ENCODE measurements at regions not wholly inside any gene's neighbourhood (a gene's known extent, or its start where the extent isn't known, plus 50 kb on each side); places are given as distances from the start of the nearest gene placed in this dataset.
"Not testable (repeated sequence)": the region's sequence is repeated elsewhere in the genome, so short reads cannot be mapped to it uniquely, and the experiment has no call there.

DNA sequence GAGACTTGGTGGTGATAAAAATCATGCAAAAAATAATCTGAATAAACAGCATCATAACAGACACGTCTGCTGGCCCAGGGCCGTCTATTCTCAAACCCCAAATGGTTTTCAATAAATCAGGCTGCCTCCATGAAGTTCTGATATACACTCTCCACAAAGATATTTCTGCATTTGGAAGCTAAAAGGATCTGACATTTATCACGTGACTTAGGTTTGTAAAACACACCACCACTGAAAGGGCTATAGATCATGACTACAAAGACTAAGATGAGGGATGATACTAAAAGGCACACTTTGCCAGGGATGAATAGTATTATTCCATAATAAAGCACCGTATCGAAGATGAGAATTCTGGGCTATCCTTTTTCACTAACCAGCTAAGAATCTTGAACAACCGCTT is 67.6 kb upstream of the ADAMTS18 start:
- no peak overlapping the region for H3K4me3 ChIP-seq (ENCODE audit: low read length)
- DNase-seq (ENCODE audit: low read depth), result no peak
- TF ChIP-seq CTCF (IDR thresholded peaks at IDR 0.05; ENCODE audit: insufficient read depth, low read depth, low read length, missing control alignments), result no peak

- H3K4me3 ChIP-seq (ENCODE audit: low read length); DNase-seq (ENCODE audit: low read depth): not testable (repeated sequence)
Measured at GRCh38 chr16:77506492-77506891, 71.7 kb upstream of the ADAMTS18 start.

DNA sequence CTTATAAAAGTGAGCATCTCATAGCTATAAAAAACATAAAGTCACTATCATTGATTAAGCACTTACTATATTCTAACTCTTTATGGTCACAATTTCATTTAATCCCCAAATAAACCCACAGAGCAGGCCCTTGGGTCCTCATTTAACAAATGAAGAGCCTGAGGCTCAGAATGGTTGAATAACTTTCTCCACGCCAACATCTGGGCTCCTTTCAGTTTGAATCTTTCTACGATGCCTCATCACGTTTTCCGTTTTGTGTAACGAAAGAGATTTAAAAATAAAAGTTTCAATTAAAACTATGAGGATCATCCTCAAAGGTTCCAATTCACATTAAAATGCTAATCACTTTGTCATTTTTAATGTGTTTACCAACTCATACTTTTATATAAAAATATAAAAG is 74.2 kb upstream of the ADAMTS18 start:
- no peak overlapping the region for H3K4me3 ChIP-seq (ENCODE audit: low read length)
- no peak for DNase-seq (ENCODE audit: low read depth)
- no peak for TF ChIP-seq CTCF (IDR thresholded peaks at IDR 0.05; ENCODE audit: insufficient read depth, low read depth, low read length, missing control alignments)

GRCh38 chr16:77509796-77510195 is 75.0 kb upstream of the ADAMTS18 start:
- no peak for DNase-seq (ENCODE audit: low read depth)
- H3K4me3 ChIP-seq (ENCODE audit: low read length), result no peak overlapping the region
- TF ChIP-seq CTCF (IDR thresholded peaks at IDR 0.05; ENCODE audit: insufficient read depth, low read depth, low read length, missing control alignments), result no peak

DNA sequence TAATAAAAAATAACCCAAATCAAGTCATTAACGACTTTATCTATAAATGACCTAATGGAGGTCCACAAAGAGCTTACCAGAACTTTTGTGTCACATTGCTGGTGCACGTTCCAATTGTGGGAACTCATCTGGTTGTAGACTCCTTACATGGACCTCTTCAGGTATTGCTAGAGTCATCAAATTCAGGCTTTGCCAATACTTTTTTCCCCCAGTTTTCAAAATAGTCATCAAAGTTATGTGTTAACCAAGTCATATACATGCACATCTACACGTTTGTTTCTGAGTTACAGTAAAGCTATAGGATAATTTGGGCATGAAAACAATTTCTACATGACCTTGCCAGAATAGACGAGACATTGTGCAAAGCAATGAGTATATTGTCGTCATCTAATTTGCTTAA is 76.2 kb upstream of the ADAMTS18 start:
- H3K4me3 ChIP-seq (ENCODE audit: low read length), result no peak overlapping the region
- no peak for TF ChIP-seq CTCF (IDR thresholded peaks at IDR 0.05; ENCODE audit: insufficient read depth, low read depth, low read length, missing control alignments)
- DNase-seq (ENCODE audit: low read depth), result no peak

GRCh38 chr16:77514500-77515220 is 79.8 kb upstream of the ADAMTS18 start:
- H3K4me3 ChIP-seq (ENCODE audit: low read length), result no peak overlapping the region
- no peak for DNase-seq (ENCODE audit: low read depth)
- no peak for TF ChIP-seq CTCF (IDR thresholded peaks at IDR 0.05; ENCODE audit: insufficient read depth, low read depth, low read length, missing control alignments)

GRCh38 chr16:77525226-77525625 is 90.4 kb upstream of the ADAMTS18 start:
- DNase-seq (ENCODE audit: low read depth); H3K4me3 ChIP-seq (ENCODE audit: low read length): not testable (repeated sequence)

DNA sequence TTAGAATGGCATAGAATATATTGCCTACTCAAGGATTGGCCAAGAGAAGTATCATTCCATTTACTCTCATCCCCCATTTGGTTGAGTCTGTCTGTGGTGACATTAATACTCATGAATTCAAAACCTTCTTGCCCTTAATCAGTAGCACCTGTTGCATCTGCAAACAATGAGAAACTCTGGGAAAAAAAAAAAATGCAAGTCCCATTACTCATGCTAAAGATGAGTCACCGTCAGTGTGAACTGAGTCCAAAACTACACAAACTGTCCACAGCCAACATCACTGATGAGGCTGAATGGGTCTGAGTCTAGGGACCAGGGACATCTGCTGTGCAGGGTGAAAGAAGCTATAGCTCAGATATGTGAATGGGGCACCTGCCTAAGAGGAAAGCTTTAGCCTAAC is 96.9 kb upstream of the ADAMTS18 start:
- peak; percentile 10 for DNase-seq (ENCODE audit: low read depth)
- no peak overlapping the region for H3K4me3 ChIP-seq (ENCODE audit: low read length)
- no peak for TF ChIP-seq CTCF (IDR thresholded peaks at IDR 0.05; ENCODE audit: insufficient read depth, low read depth, low read length, missing control alignments)
